ENCODE measurements at regions not wholly inside any gene's neighbourhood (a gene's known extent, or its start where the extent isn't known, plus 50 kb on each side); places are given as distances from the start of the nearest gene placed in this dataset.
"Not testable (repeated sequence)": the region's sequence is repeated elsewhere in the genome, so short reads cannot be mapped to it uniquely, and the experiment has no call there.

DNA sequence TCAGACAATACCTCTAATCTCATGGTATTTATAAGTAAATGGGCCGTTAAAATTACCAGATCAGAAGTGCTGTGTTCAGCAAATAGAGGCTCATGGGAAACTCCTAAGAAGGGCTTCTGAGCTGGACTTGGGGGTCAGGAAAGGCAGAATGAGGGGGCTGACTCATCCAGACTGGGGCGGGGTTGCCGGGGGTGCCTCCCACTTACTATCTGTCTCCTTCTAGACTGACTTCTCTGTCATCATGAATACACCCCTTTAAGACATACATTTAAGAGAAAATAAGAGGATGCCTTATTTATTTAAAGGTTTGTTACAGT lies 96.0 kb upstream of the ERRFI1 start:
- H3K4me3 ChIP-seq (ENCODE audit: low read depth, low read length) = no peak overlapping the region
- TF ChIP-seq, protein P1, sequence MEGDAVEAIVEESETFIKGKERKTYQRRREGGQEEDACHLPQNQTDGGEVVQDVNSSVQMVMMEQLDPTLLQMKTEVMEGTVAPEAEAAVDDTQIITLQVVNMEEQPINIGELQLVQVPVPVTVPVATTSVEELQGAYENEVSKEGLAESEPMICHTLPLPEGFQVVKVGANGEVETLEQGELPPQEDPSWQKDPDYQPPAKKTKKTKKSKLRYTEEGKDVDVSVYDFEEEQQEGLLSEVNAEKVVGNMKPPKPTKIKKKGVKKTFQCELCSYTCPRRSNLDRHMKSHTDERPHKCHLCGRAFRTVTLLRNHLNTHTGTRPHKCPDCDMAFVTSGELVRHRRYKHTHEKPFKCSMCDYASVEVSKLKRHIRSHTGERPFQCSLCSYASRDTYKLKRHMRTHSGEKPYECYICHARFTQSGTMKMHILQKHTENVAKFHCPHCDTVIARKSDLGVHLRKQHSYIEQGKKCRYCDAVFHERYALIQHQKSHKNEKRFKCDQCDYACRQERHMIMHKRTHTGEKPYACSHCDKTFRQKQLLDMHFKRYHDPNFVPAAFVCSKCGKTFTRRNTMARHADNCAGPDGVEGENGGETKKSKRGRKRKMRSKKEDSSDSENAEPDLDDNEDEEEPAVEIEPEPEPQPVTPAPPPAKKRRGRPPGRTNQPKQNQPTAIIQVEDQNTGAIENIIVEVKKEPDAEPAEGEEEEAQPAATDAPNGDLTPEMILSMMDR (IDR thresholded peaks at IDR 0.05; ENCODE audit: low read depth, low read length) = no peak

DNA sequence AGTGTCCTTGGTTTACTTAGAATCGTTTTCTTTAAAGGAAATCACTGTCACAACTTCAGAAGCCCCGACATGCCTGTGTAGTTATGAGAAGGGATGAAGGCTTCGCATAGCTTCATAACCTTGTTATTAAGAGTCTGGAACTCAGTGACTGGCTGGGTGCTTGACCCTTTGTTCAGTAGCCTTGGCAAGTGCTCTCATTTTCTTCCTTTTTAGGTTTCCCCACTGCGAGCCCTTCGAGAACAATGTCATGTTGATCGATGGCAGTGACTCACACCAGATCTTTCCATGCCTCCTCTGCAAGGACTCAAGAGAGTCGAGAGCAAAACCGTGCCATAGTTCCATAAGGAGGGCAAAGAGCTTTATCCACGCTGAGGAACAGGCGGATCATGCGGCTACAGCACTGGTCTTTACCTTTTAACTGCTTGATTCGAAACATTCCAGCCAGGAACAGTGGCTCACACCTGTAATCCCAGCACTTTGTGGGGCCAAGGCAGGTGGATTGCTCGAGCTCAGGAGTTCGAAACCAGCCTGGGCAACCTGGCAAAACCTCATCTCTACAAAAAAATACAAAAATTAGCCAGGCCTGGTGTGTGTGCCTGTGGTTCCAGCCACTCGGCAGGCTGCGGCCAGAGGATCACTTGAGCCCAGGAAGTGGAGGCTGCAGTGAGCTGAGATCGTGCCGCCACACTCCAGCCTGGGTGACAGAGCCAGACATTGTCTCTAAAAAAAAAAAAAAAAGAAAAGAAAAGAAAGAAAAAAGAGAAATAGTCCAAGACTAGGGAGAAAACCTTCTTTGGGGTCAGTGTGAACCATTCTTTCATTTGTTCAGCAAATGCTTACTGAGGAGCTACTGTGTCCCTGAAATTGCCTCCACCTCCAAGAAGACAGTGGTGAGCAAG lies 95.4 kb upstream of the ERRFI1 start:
- TF ChIP-seq, protein P1 (IDR thresholded peaks at IDR 0.05; ENCODE audit: low read depth, low read length) = no peak
- no peak overlapping the region for H3K4me3 ChIP-seq (ENCODE audit: low read depth, low read length)

DNA sequence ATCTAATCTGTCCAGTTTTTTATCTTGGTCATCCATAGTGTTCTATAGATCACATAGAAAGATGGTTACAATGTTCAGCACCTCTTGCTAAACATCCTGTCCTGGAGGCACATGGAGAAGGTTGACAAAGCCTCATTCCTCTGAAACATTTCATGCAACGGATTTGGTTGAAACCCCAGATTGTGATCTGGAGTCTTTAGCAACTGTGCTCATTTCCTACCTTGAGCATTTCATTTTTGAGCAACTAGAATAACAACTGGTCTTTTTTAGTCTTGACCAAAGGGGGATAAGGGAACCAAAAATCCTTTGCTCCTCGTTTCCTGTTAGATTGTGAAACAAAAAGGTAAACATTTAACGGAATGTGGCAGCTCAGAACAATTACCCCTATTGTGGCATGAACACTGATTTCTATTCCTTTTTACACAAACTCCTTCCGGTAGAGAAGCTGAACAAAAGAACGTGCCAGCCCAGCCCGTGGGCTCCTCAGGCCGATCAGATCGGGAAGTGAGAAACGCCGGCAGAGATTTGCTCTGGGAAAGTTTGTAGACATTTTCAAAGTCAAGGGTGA lies 94.7 kb upstream of the ERRFI1 start:
- TF ChIP-seq, protein P1 (IDR thresholded peaks at IDR 0.05; ENCODE audit: low read depth, low read length) = no peak
- H3K4me3 ChIP-seq (ENCODE audit: low read depth, low read length) = no peak overlapping the region

DNA sequence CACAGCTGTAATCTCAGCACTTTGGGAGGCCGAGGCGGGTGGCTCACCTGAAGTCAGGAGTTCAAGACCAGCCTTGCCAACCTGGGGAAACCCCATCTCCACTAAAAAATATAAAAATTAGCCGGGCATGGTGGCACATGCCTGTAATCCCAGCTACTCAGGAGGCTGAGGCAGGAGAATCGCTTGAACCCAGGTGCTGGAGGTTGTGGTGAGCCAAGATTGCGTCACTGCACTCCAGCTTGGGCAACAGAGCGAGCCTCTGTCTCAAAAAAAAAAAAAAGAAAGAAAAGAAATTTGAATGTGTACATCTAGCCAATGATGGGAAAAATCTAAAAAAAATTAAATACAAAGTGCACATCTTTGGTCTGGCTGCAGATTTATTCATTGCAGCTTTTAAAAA lies 92.6 kb upstream of the ERRFI1 start:
- H3K4me3 ChIP-seq (ENCODE audit: low read depth, low read length) = not testable (repeated sequence)

DNA sequence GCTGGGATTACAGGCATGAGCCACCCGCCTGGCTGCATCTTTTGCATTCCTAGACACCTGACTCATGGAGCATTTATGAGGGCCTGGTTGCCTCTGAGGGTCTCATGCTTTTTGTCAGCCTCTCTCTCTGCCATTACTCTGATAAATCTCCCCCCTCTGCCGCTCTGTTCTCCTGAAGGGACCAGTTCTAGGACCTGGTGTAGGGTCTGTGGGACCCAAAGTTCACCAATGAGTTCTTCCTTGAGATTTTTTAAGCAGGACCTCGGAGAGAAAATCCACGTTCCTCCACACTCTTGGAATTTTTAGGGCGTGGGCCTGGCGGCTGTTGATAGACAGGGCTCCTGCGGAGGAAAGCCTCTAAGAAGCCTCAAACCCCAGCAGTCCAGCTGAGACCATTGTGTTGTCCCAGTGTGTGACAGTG lies 91.9 kb upstream of the ERRFI1 start:
- TF ChIP-seq, protein P1 (IDR thresholded peaks at IDR 0.05; ENCODE audit: low read depth, low read length) = no peak
- no peak overlapping the region for H3K4me3 ChIP-seq (ENCODE audit: low read depth, low read length)

DNA sequence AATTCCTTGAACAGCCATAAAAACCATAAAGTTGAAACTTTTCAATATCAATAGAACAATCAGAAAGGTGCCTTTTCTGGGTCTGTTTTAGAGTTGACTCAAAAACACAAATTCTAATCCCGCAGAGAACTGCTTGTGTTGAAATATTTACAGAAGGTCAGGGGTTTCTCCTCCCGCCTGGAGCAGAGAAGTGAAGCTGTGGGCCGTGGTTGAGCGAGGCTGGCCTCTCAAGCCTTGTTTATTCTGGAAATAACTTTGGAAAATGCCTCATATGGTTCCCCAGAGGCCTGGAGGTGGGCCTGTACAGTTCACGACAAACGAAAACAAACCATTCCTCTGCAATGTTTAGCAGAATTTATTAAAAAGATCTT lies 90.8 kb upstream of the ERRFI1 start:
- no peak overlapping the region for H3K4me3 ChIP-seq (ENCODE audit: low read depth, low read length)
- TF ChIP-seq, protein P1 (IDR thresholded peaks at IDR 0.05; ENCODE audit: low read depth, low read length) = no peak

DNA sequence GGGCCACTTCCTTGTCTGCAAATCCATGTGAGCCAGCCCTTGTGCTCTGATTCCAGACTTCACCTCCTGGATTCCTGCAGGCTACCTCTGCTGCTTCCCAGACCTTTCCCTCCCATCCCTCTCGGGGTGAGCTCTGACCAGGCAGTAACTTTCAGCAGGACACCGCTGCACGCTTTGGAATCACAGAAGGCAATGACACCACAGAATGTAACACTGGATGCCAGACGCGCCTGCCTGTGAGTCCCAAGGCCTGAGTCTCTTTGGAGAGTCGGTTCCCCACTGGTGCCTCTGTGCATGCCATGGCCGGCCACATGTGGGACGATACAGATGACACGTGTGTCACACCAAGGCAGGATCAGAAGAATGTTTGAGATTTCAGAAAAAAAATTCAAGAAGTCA lies 89.7 kb upstream of the ERRFI1 start:
- H3K4me3 ChIP-seq (ENCODE audit: low read depth, low read length) = no peak overlapping the region
- TF ChIP-seq, protein P1 (IDR thresholded peaks at IDR 0.05; ENCODE audit: low read depth, low read length) = no peak

Data from WI38 (cell line).